Nephron (organoid): ENCODE measurements at regions not wholly inside any gene's neighbourhood (a gene's known extent, or its start where the extent isn't known, plus 50 kb on each side); places are given as distances from the start of the nearest gene placed in this dataset.

Source experiments
- H3K27ac Mint-ChIP-seq, 3 experiments: 2 replicates each; pipeline ENCODE4 v1.8.0; 2020; ENCODE audit warnings: mixed read lengths in 3 of 3, mild to moderate bottlenecking in 2 of 3, moderate library complexity in 1 of 3
- H3K27me3 Mint-ChIP-seq: 2 replicates; pipeline ENCODE4 v1.8.0; 2021; ENCODE audit warnings: low read depth, mild to moderate bottlenecking, moderate library complexity, mixed read lengths
- H3K36me3 Mint-ChIP-seq: 2 replicates; pipeline ENCODE4 v1.8.0; 2020; ENCODE audit warnings: low read depth, mixed read lengths
- H3K4me1 Mint-ChIP-seq: 2 replicates; pipeline ENCODE4 v1.8.0; 2020; ENCODE audit warnings: mixed read lengths
- H3K4me3 Mint-ChIP-seq, 3 experiments: 2 replicates each; pipeline ENCODE4 v1.8.0; 2020; ENCODE audit warnings: mild to moderate bottlenecking in 3 of 3, mixed read lengths in 3 of 3, moderate library complexity in 2 of 3
- H3K9me3 Mint-ChIP-seq: 2 replicates; pipeline ENCODE4 v1.8.0; 2020; ENCODE audit warnings: mixed read lengths
- TF ChIP-seq, protein P1 (sequence below), 3 experiments: fragments of 200-600 bp; sonication (generic); IDR thresholded peaks; one replicate each; pipeline ENCODE4 v1.5.0; 2021; ENCODE audit warnings: antibody characterized with exemption in 3 of 3; ENCODE audit not compliant: unreplicated experiment in 3 of 3

GRCh38 chr6:113805811-113806495 is 51.2 kb upstream of the MARCKS start:
- no peaks in the 10 kb centered on the region for H3K27me3 Mint-ChIP-seq
- H3K36me3 Mint-ChIP-seq, result no peaks in the 10 kb centered on the region
- no peak overlapping the region for H3K4me3 Mint-ChIP-seq
- peaks cover 5% of the 10 kb centered on the region for H3K4me1 Mint-ChIP-seq
- peaks cover 2% of the 10 kb centered on the region for H3K9me3 Mint-ChIP-seq
- H3K27ac Mint-ChIP-seq, result no peak overlapping the region
- TF ChIP-seq, protein P1, sequence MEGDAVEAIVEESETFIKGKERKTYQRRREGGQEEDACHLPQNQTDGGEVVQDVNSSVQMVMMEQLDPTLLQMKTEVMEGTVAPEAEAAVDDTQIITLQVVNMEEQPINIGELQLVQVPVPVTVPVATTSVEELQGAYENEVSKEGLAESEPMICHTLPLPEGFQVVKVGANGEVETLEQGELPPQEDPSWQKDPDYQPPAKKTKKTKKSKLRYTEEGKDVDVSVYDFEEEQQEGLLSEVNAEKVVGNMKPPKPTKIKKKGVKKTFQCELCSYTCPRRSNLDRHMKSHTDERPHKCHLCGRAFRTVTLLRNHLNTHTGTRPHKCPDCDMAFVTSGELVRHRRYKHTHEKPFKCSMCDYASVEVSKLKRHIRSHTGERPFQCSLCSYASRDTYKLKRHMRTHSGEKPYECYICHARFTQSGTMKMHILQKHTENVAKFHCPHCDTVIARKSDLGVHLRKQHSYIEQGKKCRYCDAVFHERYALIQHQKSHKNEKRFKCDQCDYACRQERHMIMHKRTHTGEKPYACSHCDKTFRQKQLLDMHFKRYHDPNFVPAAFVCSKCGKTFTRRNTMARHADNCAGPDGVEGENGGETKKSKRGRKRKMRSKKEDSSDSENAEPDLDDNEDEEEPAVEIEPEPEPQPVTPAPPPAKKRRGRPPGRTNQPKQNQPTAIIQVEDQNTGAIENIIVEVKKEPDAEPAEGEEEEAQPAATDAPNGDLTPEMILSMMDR (IDR thresholded peaks at IDR 0.05; ENCODE audit: unreplicated experiment in 3 of 3), result no peak
